ENCODE measurements at regions not wholly inside any gene's neighbourhood (a gene's known extent, or its start where the extent isn't known, plus 50 kb on each side); places are given as distances from the start of the nearest gene placed in this dataset.
"Not testable (repeated sequence)": the region's sequence is repeated elsewhere in the genome, so short reads cannot be mapped to it uniquely, and the experiment has no call there.

DNA sequence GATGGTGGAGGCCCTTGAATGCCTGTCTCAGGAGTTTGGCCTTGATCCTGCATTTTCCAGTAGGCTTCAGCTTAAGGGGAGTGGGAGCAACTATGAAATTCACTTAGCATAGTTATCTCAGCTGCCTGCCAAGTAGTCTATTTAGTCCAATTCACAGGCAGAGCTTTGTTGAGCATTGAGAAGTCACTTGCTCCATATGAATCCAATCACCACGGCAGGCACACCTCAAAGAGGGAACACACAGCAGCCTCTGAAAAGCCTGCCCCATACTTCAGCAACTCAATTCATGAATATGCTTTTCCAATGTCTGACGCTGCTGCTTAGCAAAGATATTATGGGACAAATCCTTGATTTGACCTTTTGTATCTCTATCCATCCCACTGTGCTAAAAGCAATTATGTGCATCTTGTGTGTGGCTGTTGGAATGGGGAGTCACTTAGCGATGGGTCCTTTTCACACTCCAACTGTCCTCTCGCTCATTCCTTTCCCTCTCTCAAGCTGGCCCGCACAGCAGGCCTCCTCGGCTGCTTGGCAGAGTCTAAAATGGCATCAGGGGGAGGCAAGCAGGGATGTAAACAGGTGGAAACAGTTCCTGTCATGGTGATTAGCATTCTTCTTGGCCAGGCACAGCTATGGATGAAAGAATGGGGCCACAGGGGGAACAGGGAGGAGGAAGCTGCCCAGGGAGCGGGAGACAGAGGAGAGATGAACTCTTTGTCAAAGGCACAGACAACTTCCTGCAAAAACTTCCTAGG lies 56.0 kb upstream of the LRPPRC start:
- DNase-seq, result no peak

DNA sequence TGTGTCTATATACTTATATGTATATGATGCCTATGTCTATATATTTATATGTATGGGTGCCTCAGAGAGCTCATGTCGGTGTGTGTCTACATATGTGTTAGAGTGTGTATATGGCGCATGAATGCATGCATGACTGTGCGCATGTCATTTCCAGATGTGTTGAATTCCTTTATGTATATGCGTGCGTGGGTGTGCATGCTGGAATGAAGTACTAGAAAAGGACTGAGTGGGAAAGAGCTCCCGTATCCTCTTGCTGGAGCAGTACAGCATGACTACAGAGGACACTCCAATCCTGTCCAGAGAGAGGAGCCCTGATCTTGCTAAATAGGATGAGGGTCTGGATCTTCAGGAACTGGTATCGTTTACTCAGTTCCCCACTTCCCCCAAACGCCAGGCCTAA lies 56.8 kb upstream of the LRPPRC start:
- DNase-seq, result no peak

DNA sequence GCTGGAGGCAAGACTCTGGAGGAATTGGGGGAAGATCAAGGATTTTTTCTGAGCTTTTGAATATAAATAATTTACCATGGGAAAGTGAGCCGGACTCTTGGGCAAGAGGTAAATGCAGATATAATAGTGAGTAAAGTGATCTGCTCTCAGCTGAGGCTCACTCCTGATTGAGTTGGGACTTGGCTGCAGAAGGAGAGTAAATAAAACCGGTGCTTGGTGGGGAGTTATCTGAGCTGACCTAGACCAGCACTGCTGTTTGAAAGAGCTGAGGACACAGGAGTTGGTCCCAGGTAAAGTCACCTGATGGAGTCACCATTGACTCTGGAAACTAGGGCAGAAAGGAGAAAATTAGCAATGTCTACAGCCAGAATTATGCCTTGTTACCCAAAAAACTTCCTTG lies 57.3 kb upstream of the LRPPRC start:
- peak; percentile 6 for DNase-seq

DNA sequence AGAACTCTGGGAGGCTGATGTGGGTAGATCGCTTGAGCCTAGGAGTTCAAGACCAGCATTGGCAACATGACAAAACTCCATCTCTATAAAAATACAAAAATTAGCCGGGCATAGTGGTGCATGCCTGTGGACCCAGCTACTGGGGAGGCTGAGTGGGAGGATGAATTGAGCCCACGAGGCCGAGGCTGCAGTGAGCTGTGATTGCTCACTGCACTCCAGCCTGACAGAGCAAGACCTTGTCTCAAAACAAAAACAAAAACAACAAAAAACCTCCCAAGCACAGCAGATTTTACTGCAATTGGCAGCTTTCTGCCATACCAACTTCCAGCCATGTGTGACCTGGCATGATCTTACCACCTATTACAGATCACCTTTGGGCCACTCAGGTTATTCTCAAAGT lies 57.7 kb upstream of the LRPPRC start:
- DNase-seq, result no peak

DNA sequence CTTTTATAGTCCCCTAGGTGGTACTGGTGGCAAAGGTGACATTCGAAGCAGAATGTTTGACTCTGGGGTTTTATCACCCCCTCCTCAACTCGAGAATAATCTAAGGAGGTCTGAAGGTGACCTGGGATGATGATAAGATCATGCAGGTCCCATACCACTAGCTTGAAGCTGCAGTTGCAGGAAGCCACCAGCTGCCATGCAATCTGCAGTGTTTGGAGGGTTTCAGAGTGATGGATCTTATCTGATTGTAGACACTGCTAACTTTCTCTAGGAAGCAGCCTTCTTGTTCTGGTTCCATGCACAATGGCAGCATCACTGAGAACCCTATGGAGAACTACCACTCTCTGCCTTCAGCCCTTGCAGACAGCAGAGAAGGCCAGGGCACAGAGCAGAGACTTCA lies 59.4 kb upstream of the LRPPRC start:
- DNase-seq, result no peak

DNA sequence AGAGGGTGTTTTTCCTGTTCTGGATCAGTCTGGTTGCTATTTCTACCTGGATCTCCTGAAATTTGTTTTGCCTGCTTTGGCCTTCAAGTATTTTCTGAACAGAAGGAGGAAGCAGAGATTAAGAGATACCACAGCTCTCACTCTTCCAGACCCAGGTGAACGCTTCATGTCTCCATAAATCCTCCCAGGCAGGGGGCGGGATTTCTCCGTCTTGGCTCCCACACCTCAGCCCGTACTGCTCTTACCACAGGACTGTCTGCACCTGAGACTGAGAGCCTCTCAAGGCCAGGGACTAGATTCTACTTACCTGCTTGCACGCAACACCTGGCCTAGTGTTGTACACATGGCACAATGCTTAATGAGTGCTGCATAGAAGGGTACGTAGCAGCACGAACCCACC lies 59.9 kb upstream of the LRPPRC start:
- no peak for DNase-seq

DNA sequence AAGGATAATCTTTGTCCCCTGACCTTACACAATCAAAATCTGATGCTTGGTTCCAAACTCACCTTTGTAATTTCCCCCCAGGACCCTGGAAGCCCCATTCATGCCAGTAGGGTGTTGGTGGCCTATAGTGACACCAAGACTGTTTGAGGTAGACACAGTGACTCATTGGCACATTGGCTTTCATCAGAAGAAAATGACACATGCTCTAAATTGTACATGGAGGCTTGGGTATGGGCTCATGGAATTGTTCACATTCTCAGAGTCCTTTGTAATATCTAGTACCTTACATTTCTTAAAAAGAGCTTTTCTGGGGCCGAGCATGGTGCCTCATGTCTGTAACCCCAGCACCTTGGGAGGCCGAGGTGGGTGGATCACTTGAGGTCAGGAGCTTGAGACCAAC lies 61.2 kb upstream of the LRPPRC start:
- DNase-seq, result no peak

DNA sequence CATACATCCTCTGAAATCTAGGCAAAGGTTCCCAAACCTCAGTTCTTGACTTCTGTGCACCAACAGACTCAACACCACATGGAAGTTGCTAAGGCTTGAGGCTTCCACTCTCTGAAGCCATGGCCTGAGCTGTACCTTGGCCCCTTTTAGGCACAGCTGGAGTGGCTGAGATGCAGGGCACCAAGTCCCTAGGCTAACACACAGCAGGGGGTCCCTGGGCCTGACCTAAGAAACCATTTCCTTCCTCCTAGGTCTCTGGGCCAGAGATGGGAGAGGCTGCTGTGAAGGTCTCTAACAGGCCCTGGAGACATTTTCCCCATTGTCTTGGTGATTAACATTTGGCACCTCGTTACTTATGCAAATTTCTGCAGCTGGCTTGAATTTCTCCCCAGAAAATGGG lies 64.5 kb upstream of the LRPPRC start:
- DNase-seq, result not testable (repeated sequence)

DNA sequence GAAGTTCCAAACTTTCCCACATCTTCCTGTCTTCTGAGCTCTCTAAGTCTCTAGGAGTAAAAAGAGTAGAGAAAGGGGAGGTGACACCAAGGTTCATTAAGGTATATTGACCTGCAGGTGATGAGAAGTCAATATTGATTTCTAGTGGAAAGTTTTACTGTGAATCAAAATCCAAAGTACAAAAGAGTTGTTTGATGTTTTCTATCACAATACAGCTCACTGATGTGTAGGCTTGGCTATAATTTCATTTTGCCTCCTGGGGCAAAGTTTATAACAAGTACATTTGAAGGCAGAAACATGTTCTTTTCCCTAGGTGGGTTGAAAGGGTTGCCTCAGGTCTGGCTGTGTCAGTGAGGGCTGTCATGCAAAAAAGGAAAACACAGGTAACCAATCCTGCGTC lies 65.2 kb upstream of the LRPPRC start:
- no peak for DNase-seq

DNA sequence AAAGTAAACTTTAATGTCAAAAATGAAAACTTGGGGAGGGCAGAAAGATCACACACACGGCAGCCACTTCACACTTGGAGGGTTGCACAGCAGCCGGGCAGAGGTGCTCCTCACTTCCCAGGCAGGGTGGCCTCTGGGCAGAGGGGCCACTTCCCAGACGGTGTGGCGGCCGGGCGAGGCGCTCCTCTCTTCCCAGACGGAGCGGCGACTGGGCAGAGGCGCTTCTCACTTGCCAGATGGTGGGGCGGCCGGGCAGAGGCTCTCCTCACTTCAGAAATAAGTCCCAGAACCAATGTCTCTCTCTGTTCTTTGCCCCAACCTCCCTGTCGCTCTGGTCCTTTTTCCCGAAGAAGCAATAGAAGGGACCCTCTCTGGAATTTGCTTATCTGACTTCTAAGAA lies 65.7 kb upstream of the LRPPRC start:
- no peak for DNase-seq

DNA sequence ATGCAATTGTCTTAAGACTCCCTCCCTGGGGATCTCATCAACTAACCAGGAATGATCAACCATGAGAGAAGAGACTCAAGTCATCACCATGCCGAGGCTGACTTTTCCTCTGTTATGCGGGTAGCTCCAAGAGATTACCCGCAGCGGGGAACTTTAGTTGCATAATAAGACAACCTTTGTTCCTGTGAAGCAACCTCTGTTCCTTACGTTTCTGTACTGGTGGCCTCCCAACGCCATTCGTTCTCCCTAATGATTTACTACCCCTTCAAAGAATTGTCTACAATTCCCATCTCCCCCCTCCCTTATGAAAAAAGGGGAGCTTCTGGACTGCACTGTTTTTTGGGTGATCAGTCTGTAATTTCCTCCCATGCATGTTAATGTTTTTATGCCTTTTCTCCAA lies 66.1 kb upstream of the LRPPRC start:
- DNase-seq, result no peak

DNA sequence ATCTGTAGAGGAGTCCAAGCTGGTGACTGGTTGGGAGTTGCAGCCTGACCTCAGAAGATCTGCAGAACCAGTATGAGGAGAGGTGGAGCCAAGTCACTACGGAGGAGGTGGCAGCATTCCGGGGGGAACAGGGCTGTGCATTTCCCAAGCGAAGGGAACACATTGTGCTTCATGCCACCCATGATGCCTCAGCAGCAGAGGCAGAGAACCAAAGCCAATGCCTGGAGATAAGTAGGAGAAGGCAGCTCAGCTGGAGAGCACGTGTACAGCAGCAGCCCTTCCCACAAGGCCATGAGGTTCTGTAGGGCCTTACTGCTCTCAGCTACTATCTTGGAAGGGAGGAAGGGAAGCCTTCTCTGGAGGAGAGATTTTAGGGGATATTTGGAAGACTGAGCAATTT lies 67.2 kb upstream of the LRPPRC start:
- no peak for DNase-seq

DNA sequence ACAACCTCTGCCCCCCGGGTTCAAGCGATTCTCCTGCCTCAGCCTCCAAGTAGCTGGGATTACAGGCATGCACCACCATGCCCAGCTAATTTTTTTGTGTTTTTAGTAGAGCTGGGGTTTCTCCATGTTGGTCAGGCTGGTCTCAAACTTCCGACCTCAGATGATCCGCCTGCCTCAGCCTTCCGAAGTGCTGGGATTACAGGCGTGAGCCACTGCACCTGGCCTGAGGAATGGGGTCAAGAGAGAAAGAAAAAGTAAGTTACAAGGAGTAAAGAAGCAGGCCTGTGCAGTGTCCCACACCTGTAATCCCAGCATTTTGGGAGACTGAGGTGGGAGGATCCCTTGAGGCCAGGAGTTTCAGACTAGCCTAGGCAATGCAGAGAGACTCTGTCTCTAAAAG lies 68.5 kb upstream of the LRPPRC start:
- not testable (repeated sequence) for DNase-seq

DNA sequence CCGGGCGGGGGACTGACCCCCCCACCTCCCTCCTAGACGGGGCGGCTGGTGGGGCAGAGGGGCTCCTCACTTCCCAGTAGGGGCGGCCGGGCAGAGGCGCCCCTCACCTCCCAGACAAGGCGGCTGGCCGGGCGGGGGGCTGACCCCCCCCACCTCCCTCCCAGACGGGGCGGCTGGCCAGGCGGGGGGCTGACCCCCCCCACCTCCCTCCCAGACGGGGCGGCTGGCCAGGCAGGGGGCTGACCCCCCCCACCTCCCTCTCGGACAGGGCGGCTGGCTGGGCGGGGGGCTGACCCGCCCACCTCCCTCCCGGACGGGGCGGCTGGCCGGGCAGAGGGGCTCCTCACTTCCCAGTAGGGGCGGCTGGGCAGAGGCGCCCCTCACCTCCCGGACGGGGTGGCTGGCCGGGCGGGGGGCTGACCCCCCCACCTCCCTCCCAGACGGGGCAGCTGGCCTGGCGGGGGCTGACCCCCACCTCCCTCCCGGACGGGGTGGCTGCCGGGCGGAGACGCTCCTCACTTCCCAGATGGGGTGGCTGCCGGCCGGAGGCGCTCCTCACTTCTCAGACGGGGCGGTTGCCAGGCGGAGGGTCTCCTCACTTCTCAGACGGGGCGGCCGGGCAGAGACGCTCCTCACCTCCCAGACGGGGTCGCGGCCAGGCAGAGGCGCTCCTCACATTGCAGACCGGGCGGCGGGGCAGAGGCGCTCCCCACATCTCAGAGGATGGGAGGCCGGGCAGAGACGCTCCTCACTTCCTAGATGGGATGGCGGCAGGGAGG lies 71.4 kb upstream of the LRPPRC start:
- not testable (repeated sequence) for DNase-seq

DNA sequence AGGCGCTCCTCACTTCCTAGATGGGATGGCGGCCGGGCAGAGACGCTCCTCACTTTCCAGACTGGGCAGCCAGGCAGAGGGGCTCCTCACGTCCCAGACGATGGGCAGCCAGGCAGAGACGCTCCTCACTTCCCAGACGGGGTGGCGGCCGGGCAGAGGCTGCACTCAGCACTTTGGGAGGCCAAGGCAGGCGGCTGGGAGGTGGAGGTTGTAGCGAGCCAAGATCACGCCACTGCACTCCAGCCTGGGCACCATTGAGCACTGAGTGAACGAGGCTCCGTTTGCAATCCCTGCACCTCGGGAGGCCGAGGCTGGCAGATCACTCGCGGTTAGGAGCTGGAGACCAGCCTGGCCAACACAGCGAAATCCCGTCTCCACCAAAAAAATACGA lies 72.0 kb upstream of the LRPPRC start:
- not testable (repeated sequence) for DNase-seq

DNA sequence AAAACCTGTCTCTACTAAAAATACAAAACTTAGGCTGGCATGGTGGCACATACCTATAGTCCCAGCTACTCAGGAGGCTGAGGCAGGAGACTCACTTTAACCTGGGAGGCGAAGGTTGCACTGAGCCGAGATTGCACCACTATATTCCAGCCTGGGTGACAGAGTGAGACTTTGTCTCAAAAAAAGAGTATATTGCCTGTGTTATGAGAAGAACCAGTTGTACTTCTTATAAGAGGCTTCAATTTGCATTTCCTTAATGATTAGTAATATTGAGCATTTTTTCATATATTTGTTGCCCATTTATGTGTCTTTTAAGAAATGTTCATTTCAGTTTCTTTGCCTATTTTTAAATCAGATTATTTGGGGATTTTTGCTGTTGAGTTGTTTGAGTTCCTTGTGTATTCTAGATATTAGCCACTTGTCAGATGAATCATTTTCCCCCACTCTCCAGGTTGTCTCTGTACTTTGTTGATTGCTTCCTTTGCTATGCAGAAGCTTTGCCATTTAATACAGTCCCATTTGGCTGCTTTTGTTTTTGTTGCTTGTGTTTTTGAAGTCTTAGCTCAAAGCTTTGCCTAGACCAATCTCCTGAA lies 75.8 kb upstream of the LRPPRC start:
- DNase-seq, result no peak

DNA sequence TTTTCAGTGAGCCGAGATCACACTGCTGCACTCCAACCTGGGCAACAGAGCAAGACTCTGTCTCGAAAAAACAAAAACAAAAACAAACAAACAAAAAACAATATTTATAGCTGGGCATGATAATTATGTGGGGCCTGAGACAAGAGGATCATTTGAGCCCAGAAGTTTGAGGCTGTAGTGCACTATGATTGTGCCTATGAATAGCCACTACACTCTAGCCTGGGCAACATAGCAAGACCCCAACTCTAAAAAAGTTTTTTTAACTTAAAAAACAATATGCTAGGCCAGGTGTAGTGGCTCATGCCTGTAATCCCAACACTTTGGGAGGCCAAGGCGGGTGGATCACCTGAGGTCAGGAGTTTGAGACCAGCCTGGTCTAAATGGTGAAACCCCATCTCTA lies 77.9 kb upstream of the LRPPRC start:
- not testable (repeated sequence) for DNase-seq

DNA sequence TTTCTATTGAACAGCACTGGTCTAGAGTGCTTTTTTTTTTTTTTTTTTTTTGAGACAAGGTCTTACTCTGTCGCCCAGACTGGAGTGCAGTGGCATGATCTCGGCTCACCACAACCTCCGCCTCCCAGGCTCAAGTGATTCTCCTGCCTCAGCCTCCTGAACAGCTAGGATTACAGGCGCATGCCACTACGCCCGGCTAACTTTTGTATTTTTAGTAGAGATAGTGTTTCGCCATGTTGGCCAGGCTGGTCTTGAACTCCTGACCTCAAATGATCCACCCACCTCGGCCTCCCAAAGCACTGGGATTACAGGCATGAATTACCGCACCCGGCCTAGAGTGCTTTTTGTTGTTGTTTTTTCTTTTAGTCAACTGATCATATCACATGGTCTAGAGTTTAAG lies 79.0 kb upstream of the LRPPRC start:
- DNase-seq, result not testable (repeated sequence)

DNA sequence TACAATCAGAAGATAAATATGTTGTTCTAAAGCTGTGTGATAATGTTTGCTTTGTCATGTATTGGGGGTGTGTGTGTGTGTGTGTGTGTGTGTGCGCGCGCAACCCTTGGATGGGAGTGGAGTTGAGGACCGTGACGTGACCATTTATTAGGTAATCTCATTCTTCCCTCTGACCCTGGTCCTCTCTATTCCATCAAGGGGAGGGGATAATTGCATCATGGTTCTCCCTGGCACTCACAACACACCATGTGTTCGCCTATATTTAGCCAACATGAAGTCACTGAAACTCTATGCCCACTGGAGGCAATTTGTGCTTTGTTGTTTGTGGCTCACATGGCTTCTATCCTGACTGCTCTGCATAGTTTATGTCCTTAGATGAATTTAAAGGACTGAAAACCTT lies 79.8 kb upstream of the LRPPRC start:
- no peak for DNase-seq

DNA sequence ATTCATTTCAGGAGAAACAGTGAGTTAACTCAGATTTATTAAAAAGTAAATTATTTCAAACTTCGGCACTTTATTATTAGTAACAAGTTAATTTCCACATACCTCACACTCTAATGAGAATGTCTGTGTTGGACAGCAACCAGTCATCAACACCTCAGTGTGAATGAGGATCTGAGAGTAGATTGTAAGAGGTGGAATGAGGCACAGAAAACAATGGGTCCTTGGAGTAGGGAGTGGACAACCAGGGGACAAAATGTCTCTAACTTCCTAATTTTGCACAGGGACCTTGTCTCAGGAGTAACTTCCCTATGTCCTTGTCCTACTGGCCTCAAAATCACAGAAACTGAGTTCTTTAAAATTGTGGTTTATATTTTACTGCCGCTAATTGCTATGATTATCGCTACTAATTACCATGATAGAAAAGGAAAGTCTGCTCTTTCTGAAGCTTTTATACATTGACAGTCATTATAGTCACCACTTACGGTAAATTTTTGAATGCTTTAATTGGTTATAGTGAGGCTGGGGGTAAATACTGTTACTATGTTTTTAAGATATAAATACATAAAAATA lies 82.2 kb upstream of the LRPPRC start:
- DNase-seq, result no peak

DNA sequence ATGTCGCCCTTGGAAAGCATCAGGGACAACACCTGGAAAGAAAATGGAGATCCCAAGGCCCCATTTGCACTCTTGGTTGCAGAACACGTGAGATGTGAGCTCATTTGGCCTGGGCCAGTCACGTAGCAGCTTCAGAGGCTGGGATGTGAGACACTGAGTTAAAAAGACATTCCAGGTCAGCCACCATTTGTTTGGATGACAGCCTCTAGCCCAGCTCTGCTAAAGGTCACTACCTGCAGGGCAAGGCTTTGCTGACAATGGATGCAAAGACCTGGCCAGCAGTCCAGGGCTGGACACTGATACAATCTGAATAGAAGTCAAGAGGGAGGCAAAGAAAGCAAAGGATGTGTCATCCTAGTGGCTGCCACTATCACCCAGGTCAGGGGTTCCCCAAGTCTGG lies 83.9 kb upstream of the LRPPRC start:
- DNase-seq, result no peak

DNA sequence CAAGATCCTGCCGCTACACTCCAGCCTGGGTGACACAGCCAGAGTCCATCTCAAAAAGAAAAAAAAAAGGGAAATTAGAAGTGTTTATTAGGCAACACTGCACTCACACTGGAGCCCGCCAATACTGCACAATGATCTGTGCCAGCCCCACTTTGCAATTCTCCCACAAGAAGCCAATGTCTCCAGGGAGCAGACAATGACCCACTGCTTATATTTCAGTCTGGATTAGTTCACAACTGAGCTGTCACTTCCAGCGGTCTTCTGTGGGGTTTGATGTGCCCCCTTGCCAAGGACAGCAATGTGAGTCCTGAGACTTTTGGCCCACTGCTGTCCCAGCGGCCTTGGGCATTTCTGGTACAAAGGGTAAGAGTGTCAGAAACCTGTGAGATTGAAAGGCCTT lies 85.6 kb upstream of the PPM1B start:
- no peak for DNase-seq

DNA sequence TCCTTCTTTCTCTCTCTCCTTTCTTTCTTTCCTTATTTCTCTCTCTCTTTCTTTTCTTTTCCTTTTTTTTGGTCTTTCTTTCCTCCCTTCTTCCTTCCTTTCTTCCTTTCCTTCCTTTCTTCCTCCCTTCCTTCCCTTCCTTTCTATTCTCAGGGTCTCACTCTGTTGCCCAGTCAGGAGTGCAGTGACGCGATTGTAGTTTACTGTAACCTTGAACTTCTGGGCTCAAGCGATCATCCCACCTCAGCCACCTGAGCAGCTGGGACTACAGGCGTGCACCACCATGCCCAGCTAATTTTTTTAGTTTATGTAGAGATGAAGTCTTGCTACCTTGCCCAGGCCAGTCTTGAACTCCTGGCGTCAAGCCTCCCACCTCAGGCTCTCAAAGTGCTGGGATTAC lies 83.8 kb upstream of the PPM1B start:
- no peak for DNase-seq

DNA sequence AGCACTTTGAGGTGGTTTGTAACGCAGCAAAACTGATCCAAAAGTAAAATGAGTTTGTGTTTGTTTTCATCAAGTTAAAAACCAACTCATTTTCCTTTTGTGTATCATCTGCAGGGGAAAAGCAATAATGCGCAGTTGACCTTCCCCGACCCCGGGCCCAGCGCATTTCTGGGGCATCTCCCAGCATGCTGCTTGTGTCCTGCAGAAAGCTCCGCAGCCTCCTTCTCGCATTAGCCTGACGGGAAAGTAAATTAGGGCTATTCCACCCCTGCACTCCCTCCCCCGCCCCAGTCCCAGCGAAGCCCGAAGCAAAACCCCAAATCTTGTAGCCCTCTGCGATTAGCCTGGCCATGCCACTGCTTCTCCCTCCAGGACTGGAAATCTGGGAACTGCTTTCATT lies 82.0 kb upstream of the PPM1B start:
- DNase-seq, result no peak
